ENCODE measurements at regions not wholly inside any gene's neighbourhood (a gene's known extent, or its start where the extent isn't known, plus 50 kb on each side); places are given as distances from the start of the nearest gene placed in this dataset.

- TF ChIP-seq CTCF (IDR thresholded peaks at IDR 0.05) (no peak), FOXJ3 (CRISPR knock-in tag; IDR thresholded peaks at IDR 0.05; ENCODE audit: borderline replicate concordance) (no peak), ZNF416 (CRISPR knock-in tag; IDR thresholded peaks at IDR 0.05) (no peak), AR (CRISPR knock-in tag; IDR thresholded peaks at IDR 0.05) (no peak), CREM (CRISPR knock-in tag; IDR thresholded peaks at IDR 0.05) (no peak)
These were observed 68.7 kb upstream of the WNT7B start for GRCh38 chr22:46045459-46046298.
